HepG2 (cell line): ENCODE measurements at regions not wholly inside any gene's neighbourhood (a gene's known extent, or its start where the extent isn't known, plus 50 kb on each side); places are given as distances from the start of the nearest gene placed in this dataset.

Experiments used
- ATAC-seq: fragments of 200-7000 bp; cut with Tn5 transposase; 3 replicates; pipeline ENCODE4 v1.9.1; 2020; ENCODE audit warnings: mild to moderate bottlenecking, moderate library complexity
- BruUV-seq: library from RNA; stranded (reverse); fragments of 400-500 nt; replicated peaks from 2 replicates; lab custom pipeline; 2021; lab: Mats Ljungman, UMichigan
- CTCF ChIA-PET: fragments of 300-600 bp; formaldehyde crosslinking; extraction: SDS; loops from one replicate; lab custom pipeline; 2021; ENCODE audit warnings: low total read pairs, inconsistent platforms, low intra/inter-chr PET ratio; lab: Yijun Ruan, JAX
- POLR2A ChIA-PET: fragments of 350-600 bp; sonication (Branson Sonifier 250); formaldehyde crosslinking; loops from one replicate; lab custom pipeline; 2020; ENCODE audit warnings: antibody characterized with exemption, inconsistent platforms; lab: Yijun Ruan, JAX
- DNase-seq: peaks from one replicate; pipeline ENCODE4 v3.0.0-alpha.2; 2015; ENCODE audit warnings: low spot score
- FAIRE-seq: peaks from 3 replicates; lab custom pipeline; 2011; peaks lifted over from hg19 to GRCh38; lab: Jason Lieb, UNC
- H2AFZ ChIP-seq: one replicate; pipeline ENCODE4 v1.6.1; 2011; ENCODE audit warnings: low read length, inconsistent platforms
- H3K27ac ChIP-seq: fragments of 300-600 bp; 3 replicates; pipeline ENCODE4 v1.8.0; 2011; ENCODE audit warnings: mixed run types, mild to moderate bottlenecking, mixed read lengths, low read length, inconsistent platforms; ENCODE audit not compliant: insufficient read depth; ENCODE audit errors: extremely low read length
- H3K27me3 ChIP-seq, 2 experiments: fragments of 200-600 bp in 1 of 2; 2 replicates in 1 of 2; 3 replicates in 1 of 2; pipeline versions ENCODE4 v1.6.0 to v1.8.0; 2011; ENCODE audit warnings: low read length in 2 of 2, mild to moderate bottlenecking in 2 of 2, moderate library complexity in 2 of 2, inconsistent platforms in 1 of 2; ENCODE audit not compliant: insufficient read depth in 2 of 2, control insufficient read depth in 1 of 2
- H3K36me3 ChIP-seq, 2 experiments: fragments of 200-600 bp in 1 of 2; replicated peaks in 1 of 2; 2 replicates in 1 of 2; 3 replicates in 1 of 2; pipeline versions ENCODE4 v1.5.1 to v1.8.0; 2011; ENCODE audit warnings: low read length in 2 of 2, inconsistent platforms in 1 of 2; ENCODE audit not compliant: insufficient read depth in 2 of 2, control insufficient read depth in 1 of 2
- H3K4me1 ChIP-seq: 2 replicates; pipeline ENCODE4 v1.5.1; 2012; ENCODE audit warnings: low read length, inconsistent platforms; ENCODE audit not compliant: insufficient read depth
- H3K4me2 ChIP-seq: 2 replicates; pipeline ENCODE4 v1.6.0; 2011; ENCODE audit warnings: low read depth, low read length, inconsistent platforms
- H3K4me3 ChIP-seq, 3 experiments: fragments of 200-600 bp in 1 of 3; sonication (generic), shearing (Covaris generic) in 1 of 3; replicated peaks in 1 of 3; 2 replicates each; pipeline ENCODE4 v1.5.1; 2011 to 2016; ENCODE audit warnings: low read length in 3 of 3, inconsistent platforms in 2 of 3, low read depth in 2 of 3, mild to moderate bottlenecking in 2 of 3, control low read depth in 1 of 3, mixed read lengths in 1 of 3; ENCODE audit not compliant: insufficient read depth in 1 of 3
- H3K79me2 ChIP-seq: one replicate; pipeline ENCODE4 v1.6.1; 2011; ENCODE audit warnings: low read length, inconsistent platforms; ENCODE audit not compliant: insufficient read depth
- H3K9ac ChIP-seq: 2 replicates; pipeline ENCODE4 v1.6.0; 2011; ENCODE audit warnings: mild to moderate bottlenecking, low read depth, low read length, inconsistent platforms; ENCODE audit not compliant: insufficient read depth
- H3K9me3 ChIP-seq: 2 replicates; pipeline ENCODE4 v1.5.1; 2012; ENCODE audit warnings: mild to moderate bottlenecking, low read length
- H4K20me1 ChIP-seq: 2 replicates; pipeline ENCODE4 v1.6.0; 2011; ENCODE audit warnings: inconsistent platforms, mild to moderate bottlenecking, low read length, moderate library complexity; ENCODE audit not compliant: insufficient read depth
- ZNF124 ChIP-seq: sonication (generic); formaldehyde crosslinking; IDR thresholded peaks from 2 replicates; pipeline ENCODE4 v1.4.0; 2020; ENCODE audit warnings: missing genetic modification reagents
- WGBS: methylation state at CpG from one replicate; pipeline ENCODE4 v1.1.6; 2017; ENCODE audit warnings: low lambda C conversion rate; 5-methylcytosine and 5-hydroxymethylcytosine counted together
- in situ Hi-C: cut with HindIII; loops from 2 replicates; pipeline ENCODE4 v1.10.0; 2017; ENCODE audit warnings: low pct_unique_long_range_greater_than_20kb; ENCODE audit not compliant: extremely low pct_ligation_motif_present
- intact Hi-C: fragments of 100-400 bp; cut with micrococcal nuclease; formaldehyde crosslinking; loops from one replicate; pipeline ENCODE4 v1.10.0; 2022; ENCODE audit not compliant: unreplicated experiment
- TF ChIP-seq, protein P1 (sequence below): sonication (generic); formaldehyde crosslinking; IDR thresholded peaks from 2 replicates; pipeline ENCODE4 v1.8.0; 2022; ENCODE audit warnings: missing genetic modification reagents, mild to moderate bottlenecking, moderate library complexity, borderline replicate concordance
- TF ChIP-seq, protein P2 (sequence below): sonication (generic); formaldehyde crosslinking; IDR thresholded peaks from 2 replicates; pipeline ENCODE4 v1.5.0; 2020; ENCODE audit warnings: mild to moderate bottlenecking, missing genetic modification reagents, moderate library complexity

- WGBS: 77% methylated on average over 5 of the region's 5 CpGs
Observed at GRCh38 chr15:24756101-24756500, 80.5 kb downstream of the NPAP1 start.

More at GRCh38 chr15:24756101-24756500, 80.5 kb downstream of the NPAP1 start:
- no peak overlapping the region for H3K4me2 ChIP-seq
- ChIA-PET POLR2A (no interaction called here), CTCF (no interaction called here)
- H3K79me2 ChIP-seq: no peaks in the 10 kb centered on the region
- DNase-seq (no peak), ATAC-seq (no peak), FAIRE-seq (no peak)
- H3K36me3 ChIP-seq: no peaks in the 10 kb centered on the region
- H4K20me1 ChIP-seq: no peaks in the 10 kb centered on the region
- intact Hi-C loops: no loop called here
- BruUV-seq: no TSS peak
- peaks cover 77% of the 10 kb centered on the region for H3K9me3 ChIP-seq
- no peak overlapping the region for H3K4me3 ChIP-seq
- in situ Hi-C loops: no loop called here
- TF ChIP-seq, protein P1, sequence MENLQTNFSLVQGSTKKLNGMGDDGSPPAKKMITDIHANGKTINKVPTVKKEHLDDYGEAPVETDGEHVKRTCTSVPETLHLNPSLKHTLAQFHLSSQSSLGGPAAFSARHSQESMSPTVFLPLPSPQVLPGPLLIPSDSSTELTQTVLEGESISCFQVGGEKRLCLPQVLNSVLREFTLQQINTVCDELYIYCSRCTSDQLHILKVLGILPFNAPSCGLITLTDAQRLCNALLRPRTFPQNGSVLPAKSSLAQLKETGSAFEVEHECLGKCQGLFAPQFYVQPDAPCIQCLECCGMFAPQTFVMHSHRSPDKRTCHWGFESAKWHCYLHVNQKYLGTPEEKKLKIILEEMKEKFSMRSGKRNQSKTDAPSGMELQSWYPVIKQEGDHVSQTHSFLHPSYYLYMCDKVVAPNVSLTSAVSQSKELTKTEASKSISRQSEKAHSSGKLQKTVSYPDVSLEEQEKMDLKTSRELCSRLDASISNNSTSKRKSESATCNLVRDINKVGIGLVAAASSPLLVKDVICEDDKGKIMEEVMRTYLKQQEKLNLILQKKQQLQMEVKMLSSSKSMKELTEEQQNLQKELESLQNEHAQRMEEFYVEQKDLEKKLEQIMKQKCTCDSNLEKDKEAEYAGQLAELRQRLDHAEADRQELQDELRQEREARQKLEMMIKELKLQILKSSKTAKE (CRISPR knock-in tag): no peak
- TF ChIP-seq, protein P2, sequence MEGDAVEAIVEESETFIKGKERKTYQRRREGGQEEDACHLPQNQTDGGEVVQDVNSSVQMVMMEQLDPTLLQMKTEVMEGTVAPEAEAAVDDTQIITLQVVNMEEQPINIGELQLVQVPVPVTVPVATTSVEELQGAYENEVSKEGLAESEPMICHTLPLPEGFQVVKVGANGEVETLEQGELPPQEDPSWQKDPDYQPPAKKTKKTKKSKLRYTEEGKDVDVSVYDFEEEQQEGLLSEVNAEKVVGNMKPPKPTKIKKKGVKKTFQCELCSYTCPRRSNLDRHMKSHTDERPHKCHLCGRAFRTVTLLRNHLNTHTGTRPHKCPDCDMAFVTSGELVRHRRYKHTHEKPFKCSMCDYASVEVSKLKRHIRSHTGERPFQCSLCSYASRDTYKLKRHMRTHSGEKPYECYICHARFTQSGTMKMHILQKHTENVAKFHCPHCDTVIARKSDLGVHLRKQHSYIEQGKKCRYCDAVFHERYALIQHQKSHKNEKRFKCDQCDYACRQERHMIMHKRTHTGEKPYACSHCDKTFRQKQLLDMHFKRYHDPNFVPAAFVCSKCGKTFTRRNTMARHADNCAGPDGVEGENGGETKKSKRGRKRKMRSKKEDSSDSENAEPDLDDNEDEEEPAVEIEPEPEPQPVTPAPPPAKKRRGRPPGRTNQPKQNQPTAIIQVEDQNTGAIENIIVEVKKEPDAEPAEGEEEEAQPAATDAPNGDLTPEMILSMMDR (CRISPR knock-in tag): no peak
- TF ChIP-seq ZNF124 (CRISPR knock-in tag): no peak
- H2AFZ ChIP-seq: no peak overlapping the region
- no peaks in the 10 kb centered on the region for H3K27me3 ChIP-seq
- no peaks in the 10 kb centered on the region for H3K4me1 ChIP-seq
- no peak overlapping the region for H3K9ac ChIP-seq
- no peak overlapping the region for H3K27ac ChIP-seq
